ENCODE measurements at regions not wholly inside any gene's neighbourhood (a gene's known extent, or its start where the extent isn't known, plus 50 kb on each side); places are given as distances from the start of the nearest gene placed in this dataset.
"Not testable (repeated sequence)": the region's sequence is repeated elsewhere in the genome, so short reads cannot be mapped to it uniquely, and the experiment has no call there.

GRCh38 chr13:38283346-38283745 is 66.3 kb upstream of the UFM1 start:
- DNase-seq: no peak

- no peak for DNase-seq
Observed at GRCh38 chr13:38265132-38265497, 84.5 kb upstream of the UFM1 start.

- no peak for DNase-seq
Observed at GRCh38 chr13:38264363-38265131, 85.1 kb upstream of the UFM1 start.

GRCh38 chr13:38262211-38262610 is 87.4 kb upstream of the UFM1 start:
- DNase-seq: no peak

GRCh38 chr13:38255600-38255999 is 94.1 kb upstream of the UFM1 start:
- DNase-seq: no peak

- no peak for DNase-seq
Observed at GRCh38 chr13:38239874-38240273, 109.8 kb upstream of the UFM1 start.

GRCh38 chr13:38228322-38228721 is 121.3 kb upstream of the UFM1 start:
- no peak for DNase-seq

GRCh38 chr13:38226496-38226895 is 123.2 kb upstream of the UFM1 start:
- DNase-seq: no peak

GRCh38 chr13:38223089-38223488 is 126.6 kb upstream of the UFM1 start:
- DNase-seq: no peak

- not testable (repeated sequence) for DNase-seq
Observed at GRCh38 chr13:38221120-38221519, 128.5 kb upstream of the UFM1 start.

- DNase-seq: no peak
Observed at GRCh38 chr13:38216181-38216580, 133.5 kb upstream of the UFM1 start.

- DNase-seq: no peak
Observed at GRCh38 chr13:38213314-38213713, 136.3 kb upstream of the UFM1 start.

- DNase-seq: no peak
Observed at GRCh38 chr13:38210928-38211596, 138.6 kb upstream of the UFM1 start.

- DNase-seq: no peak
Observed at GRCh38 chr13:38204556-38204955, 145.1 kb upstream of the UFM1 start.

GRCh38 chr13:38202740-38203139 is 146.9 kb upstream of the UFM1 start:
- peak; percentile 2 for DNase-seq

GRCh38 chr13:38191016-38191415 is 158.6 kb upstream of the UFM1 start:
- DNase-seq: no peak

- DNase-seq: no peak
Observed at GRCh38 chr13:38180670-38181069, 169.0 kb upstream of the UFM1 start.

GRCh38 chr13:38180126-38180525 is 169.5 kb upstream of the UFM1 start:
- no peak for DNase-seq

- no peak for DNase-seq
Observed at GRCh38 chr13:38176664-38177063, 173.0 kb upstream of the UFM1 start.

- DNase-seq: no peak
Observed at GRCh38 chr13:38173403-38173802, 176.2 kb upstream of the UFM1 start.

- DNase-seq: no peak
Observed at GRCh38 chr13:38167164-38167822, 182.4 kb upstream of the UFM1 start.

- DNase-seq: no peak
Observed at GRCh38 chr13:38166116-38166515, 183.5 kb upstream of the UFM1 start.

GRCh38 chr13:38160131-38160530 is 189.5 kb upstream of the UFM1 start:
- no peak for DNase-seq

- no peak for DNase-seq
Observed at GRCh38 chr13:38159710-38160109, 189.9 kb upstream of the UFM1 start.

Measured in stimulated activated CD4-positive, alpha-beta T cell treated with anti-CD3 and anti-CD28 coated beads, Interleukin-15, amount 100 ng/mL, for 24 hours (primary cell).